ENCODE measurements at regions not wholly inside any gene's neighbourhood (a gene's known extent, or its start where the extent isn't known, plus 50 kb on each side); places are given as distances from the start of the nearest gene placed in this dataset.

- no peak overlapping the region for H3K4me3 ChIP-seq (ENCODE audit: control extremely low read depth in 1 of 5, extremely low read depth in 1 of 5, insufficient read depth in 1 of 5, low read depth in 2 of 5, low read length in 4 of 5)
- H4K20me1 ChIP-seq (ENCODE audit: control insufficient read depth, insufficient read depth, low read length, poor library complexity, severe bottlenecking), result no peaks in the 10 kb centered on the region
- Mint-ChIP-seq H3K27me3 (peaks cover 37% of the 10 kb centered on the region), H3K4me1 (no peaks in the 10 kb centered on the region), H3K9me3 (ENCODE audit: insufficient read depth) (peaks cover 5% of the 10 kb centered on the region), H3K27ac (no peak overlapping the region), H3K4me3 (no peak overlapping the region)
- whole genome bisulfite sequencing (ENCODE audit: insufficient coverage), result 100% methylated on average over 1 of the region's 1 CpG
- H2AFZ ChIP-seq (ENCODE audit: insufficient read depth, low read depth, low read length, poor library complexity, severe bottlenecking), result no peak overlapping the region
- POLR2A ChIA-PET, result no interaction called here
- H3K9me3 ChIP-seq (ENCODE audit: control extremely low read depth in 1 of 3, control insufficient read depth in 2 of 3, insufficient read depth in 1 of 3, low read length in 2 of 3), result peaks cover 0 to 3% (median 0%) of the 10 kb centered on the region in 3 donors
- intact Hi-C loops (cut with micrococcal nuclease), result no loop called here
- H3K27ac ChIP-seq (ENCODE audit: low read length in 2 of 2), result no peak overlapping the region
- ATAC-seq (ENCODE audit: low read depth) (no peak), DNase-seq (no peak)
- no peaks in the 10 kb centered on the region for H3K36me3 ChIP-seq (replicated peaks in 1 of 2; ENCODE audit: control extremely low read depth in 1 of 2, control insufficient read depth in 1 of 2, extremely low read depth in 1 of 2, insufficient read depth in 2 of 2, low read length in 1 of 2)
- peaks cover 0 to 13% (median 2%) of the 10 kb centered on the region in 4 experiments for H3K27me3 ChIP-seq (replicated peaks in 1 of 4; ENCODE audit: control extremely low read depth in 1 of 4, control insufficient read depth in 3 of 4, insufficient read depth in 4 of 4, low read length in 3 of 4)
- CTCF ChIA-PET, result interaction anchor here (0.6 kb wide), 1 partner anchor 113 kb away, joined by 3 read pairs; no protein-coding TSS in a partner anchor
- no peaks in the 10 kb centered on the region for H3K79me2 ChIP-seq (ENCODE audit: control insufficient read depth, insufficient read depth, low read length)
- TF ChIP-seq CTCF (IDR thresholded peaks at IDR 0.05), result no peak
- TF ChIP-seq EZH2 (IDR thresholded peaks at IDR 0.05; ENCODE audit: borderline replicate concordance, insufficient read depth, low read depth, low read length, poor library complexity, severe bottlenecking), result no peak
- no peaks in the 10 kb centered on the region for H3K4me1 ChIP-seq (ENCODE audit: control insufficient read depth in 2 of 2, insufficient read depth in 2 of 2, low read length in 2 of 2)
- H3K4me2 ChIP-seq (replicated peaks; ENCODE audit: low read depth, low read length, poor library complexity, severe bottlenecking), result no peak overlapping the region
- no peak overlapping the region for H3K9ac ChIP-seq (ENCODE audit: low read length)
Measured at GRCh38 chr1:229900220-229900619, 166.8 kb upstream of the GALNT2 start.

GRCh38 chr1:229905031-229905545 lies 161.9 kb upstream of the GALNT2 start:
- Mint-ChIP-seq H3K9me3 (ENCODE audit: insufficient read depth) (peaks cover 5% of the 10 kb centered on the region), H3K27me3 (peaks cover 28% of the 10 kb centered on the region), H3K27ac (no peak overlapping the region), H3K4me1 (no peaks in the 10 kb centered on the region), H3K4me3 (no peak overlapping the region)
- ChIA-PET CTCF (no interaction called here), POLR2A (no interaction called here)
- Histone ChIP-seq H2AFZ (ENCODE audit: insufficient read depth, low read depth, low read length, poor library complexity, severe bottlenecking) (no peak overlapping the region), H4K20me1 (ENCODE audit: control insufficient read depth, insufficient read depth, low read length, poor library complexity, severe bottlenecking) (no peaks in the 10 kb centered on the region), H3K4me1 (ENCODE audit: control insufficient read depth in 2 of 2, insufficient read depth in 2 of 2, low read length in 2 of 2) (no peaks in the 10 kb centered on the region), H3K4me2 (replicated peaks; ENCODE audit: low read depth, low read length, poor library complexity, severe bottlenecking) (no peak overlapping the region), H3K9me3 (ENCODE audit: control extremely low read depth in 1 of 3, control insufficient read depth in 2 of 3, insufficient read depth in 1 of 3, low read length in 2 of 3) (peaks cover 0 to 3% (median 0%) of the 10 kb centered on the region in 3 donors), H3K36me3 (replicated peaks in 1 of 2; ENCODE audit: control extremely low read depth in 1 of 2, control insufficient read depth in 1 of 2, extremely low read depth in 1 of 2, insufficient read depth in 2 of 2, low read length in 1 of 2) (no peaks in the 10 kb centered on the region), H3K79me2 (ENCODE audit: control insufficient read depth, insufficient read depth, low read length) (no peaks in the 10 kb centered on the region), H3K27me3 (replicated peaks in 1 of 4; ENCODE audit: control extremely low read depth in 1 of 4, control insufficient read depth in 3 of 4, insufficient read depth in 4 of 4, low read length in 3 of 4) (peaks cover 0 to 4% (median 2%) of the 10 kb centered on the region in 4 experiments), H3K9ac (ENCODE audit: low read length) (no peak overlapping the region), H3K4me3 (ENCODE audit: control extremely low read depth in 1 of 5, extremely low read depth in 1 of 5, insufficient read depth in 1 of 5, low read depth in 2 of 5, low read length in 4 of 5) (no peak overlapping the region), H3K27ac (ENCODE audit: low read length in 2 of 2) (no peak overlapping the region)
- TF ChIP-seq CTCF (IDR thresholded peaks at IDR 0.05), result no peak
- TF ChIP-seq EZH2 (IDR thresholded peaks at IDR 0.05; ENCODE audit: borderline replicate concordance, insufficient read depth, low read depth, low read length, poor library complexity, severe bottlenecking), result no peak
- DNase-seq (no peak), ATAC-seq (ENCODE audit: low read depth) (no peak)
- 100% methylated on average over 3 of the region's 7 CpGs for WGBS (ENCODE audit: insufficient coverage)
- intact Hi-C loops (cut with micrococcal nuclease), result no loop called here

Measured in B cell (primary cell).